Raji (cell line): ENCODE measurements at regions not wholly inside any gene's neighbourhood (a gene's known extent, or its start where the extent isn't known, plus 50 kb on each side); places are given as distances from the start of the nearest gene placed in this dataset.

Experiments used
- POLR2A ChIP-seq: IDR thresholded peaks from 2 replicates; pipeline ENCODE4 v1.6.1; 2011; ENCODE audit warnings: low read depth, low read length, control low read depth; ENCODE audit not compliant: insufficient read depth

DNA sequence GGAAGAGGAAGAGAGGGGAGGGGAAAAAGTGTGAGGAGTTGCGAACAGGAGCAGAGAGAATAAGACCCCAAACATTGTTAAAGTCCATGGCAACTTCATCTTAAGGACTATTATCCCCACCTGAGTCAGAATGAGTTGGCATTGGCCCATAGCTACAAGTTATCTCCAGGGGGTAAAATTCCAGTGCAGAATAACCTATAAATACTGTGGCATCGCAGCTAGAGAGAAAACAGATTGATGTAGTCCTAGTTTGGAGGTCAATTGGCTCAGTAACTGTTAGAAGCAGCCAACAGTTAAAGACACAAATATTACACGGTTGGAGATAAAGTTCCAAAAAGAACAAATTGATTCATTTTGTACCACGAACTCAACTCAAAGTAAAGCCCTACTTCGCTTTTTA, 313.9 kb upstream of the CCDC54 start:
- no peak for TF ChIP-seq POLR2A

DNA sequence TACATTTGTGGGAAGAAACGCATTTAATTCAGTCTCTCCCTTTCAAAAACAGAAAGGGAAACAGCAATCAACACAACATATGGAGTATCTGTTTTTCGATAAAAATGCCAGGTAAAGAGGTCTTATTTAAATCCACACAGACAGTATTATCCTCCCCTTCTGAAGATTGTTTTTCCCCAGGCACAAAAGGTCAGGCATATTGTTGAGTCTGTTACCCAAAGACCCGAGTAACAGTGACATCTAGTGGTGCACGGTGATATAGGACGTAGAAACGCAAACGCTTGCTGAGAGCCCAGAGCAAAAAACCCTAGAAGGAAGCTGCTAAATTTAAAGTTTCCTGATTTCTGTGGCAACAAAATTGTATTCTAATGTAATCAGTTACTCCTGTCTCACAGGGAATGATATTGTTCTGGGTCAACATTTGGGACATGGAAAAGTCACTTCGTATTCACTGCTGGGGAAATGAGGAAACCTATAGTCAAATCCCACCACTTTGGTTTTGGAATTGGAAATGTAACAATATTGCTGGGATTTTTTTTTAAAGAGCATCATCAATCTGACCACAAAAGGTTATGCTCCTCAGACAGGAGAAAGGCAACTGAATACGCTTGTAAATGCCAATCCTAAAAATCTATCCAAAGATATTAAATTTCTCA, 312.7 kb upstream of the CCDC54 start:
- TF ChIP-seq POLR2A = no peak

DNA sequence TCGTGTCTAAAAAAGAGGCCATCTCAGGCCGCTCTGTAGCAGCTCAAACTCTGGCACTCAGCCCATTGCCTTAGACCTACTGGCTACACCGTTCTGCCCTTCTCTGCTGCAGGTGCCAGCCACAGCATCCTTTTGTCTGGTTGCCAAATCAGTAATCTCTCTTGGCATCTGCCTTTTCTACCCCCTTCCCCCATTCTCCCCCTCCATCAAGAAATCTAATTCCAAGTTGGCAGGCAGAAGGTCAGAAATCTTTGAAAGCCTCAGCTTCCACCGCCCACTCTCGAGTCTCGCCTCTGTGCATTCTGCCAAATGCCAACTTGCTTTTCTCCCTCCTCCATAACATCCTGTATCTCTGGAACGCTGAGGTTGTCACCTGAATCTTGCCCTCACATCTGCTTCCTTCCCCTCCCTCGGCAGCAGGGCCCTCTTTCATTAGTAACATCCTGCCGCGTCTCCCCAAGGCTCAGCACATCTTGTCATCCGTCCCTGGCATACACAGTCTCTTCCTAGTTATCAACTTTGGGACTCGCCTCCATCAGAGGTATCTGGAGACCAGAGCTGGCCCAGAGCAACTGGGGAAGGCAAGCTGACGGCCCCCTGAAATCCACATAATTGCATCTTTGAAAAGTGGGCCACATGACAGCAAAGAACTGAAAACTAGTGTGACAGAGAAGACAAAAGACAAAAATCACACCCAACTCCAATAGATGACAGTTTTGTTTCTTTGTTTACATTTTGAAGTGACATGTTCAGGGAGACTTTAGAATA, 312.0 kb upstream of the CCDC54 start:
- no peak for TF ChIP-seq POLR2A

- no peak for TF ChIP-seq POLR2A
Observed at GRCh38 chr3:107067421-107067820, 309.8 kb upstream of the CCDC54 start.

DNA sequence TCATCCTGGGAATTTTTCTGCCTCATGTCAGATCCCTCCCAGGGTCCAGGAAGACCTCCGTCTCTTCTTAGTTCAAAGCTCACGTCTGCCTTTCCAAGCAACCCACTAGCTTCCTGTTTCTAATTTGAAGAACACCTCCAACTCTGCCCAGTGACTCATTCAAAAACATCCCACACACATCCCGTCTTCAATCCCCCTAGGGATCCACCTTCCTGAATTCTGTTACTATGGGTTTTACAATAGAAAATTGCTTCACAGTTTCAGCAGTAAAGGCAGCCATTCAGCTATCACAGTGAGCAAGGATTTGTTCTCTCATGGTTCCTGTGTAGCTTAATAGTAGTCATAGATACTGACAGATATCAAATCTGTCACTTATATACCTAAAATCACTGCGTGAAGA, 308.3 kb upstream of the CCDC54 start:
- no peak for TF ChIP-seq POLR2A

DNA sequence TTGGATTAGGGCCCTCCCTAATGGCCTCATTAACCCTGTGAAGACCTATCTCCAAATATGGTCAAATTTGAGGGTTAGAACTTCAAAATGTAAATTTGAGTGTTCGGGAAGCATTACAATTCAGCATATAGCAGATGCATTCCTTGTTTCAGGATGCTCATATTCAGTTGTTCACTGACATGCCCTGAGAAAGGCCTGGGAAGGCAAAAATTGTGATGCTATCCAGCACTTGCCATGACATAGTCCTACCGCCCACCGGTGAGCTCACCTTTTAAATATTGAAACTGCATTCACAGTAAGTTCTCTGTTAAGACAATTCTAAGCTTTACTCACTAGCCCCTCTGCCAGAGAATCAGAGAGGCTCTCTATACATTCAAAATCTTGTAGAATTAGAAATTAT, 300.3 kb upstream of the CCDC54 start:
- TF ChIP-seq POLR2A = no peak

GRCh38 chr3:107077391-107077790, 299.8 kb upstream of the CCDC54 start:
- TF ChIP-seq POLR2A = no peak

DNA sequence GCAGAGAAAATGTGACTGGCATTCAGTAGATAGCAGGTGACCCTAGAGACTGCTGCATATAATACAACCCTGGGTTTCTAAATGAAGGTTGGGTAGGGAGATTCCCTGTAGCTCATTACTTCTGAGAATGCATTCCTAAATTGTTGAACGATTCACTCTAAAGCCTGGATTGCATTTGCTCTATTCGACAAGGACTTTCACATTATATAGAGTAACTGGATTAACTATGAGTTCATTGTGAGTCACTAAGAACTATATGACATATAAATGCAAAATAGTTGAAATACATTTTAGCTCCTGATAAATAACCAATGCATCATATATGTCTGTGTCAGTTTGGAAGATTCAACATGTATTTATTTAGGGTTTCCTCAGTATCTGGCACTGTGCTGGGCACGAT, 294.7 kb upstream of the CCDC54 start:
- TF ChIP-seq POLR2A = no peak

GRCh38 chr3:107085261-107085660, 292.0 kb upstream of the CCDC54 start:
- no peak for TF ChIP-seq POLR2A

DNA sequence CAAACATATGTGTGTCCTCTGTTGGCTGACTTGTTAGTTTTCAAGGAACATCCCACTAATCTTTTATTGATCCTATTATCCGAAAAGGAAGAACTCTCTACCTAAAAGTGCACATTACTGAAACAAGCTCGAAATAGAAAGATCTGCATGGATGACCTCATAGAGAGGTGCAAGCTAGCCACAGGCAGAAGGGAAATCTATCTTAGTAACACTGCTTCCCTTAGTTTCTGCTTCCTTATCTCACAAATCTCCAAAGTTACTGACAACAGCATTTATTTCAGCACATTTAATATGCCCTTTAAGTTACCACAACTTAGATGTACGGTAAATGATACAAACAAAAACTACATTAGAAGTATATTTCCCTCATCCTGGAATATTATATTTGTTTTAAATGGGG, 285.1 kb upstream of the CCDC54 start:
- TF ChIP-seq POLR2A = no peak

- TF ChIP-seq POLR2A = no peak
Observed at GRCh38 chr3:107098864-107099263, 278.4 kb upstream of the CCDC54 start.

- no peak for TF ChIP-seq POLR2A
Observed at GRCh38 chr3:107100137-107100536, 277.1 kb upstream of the CCDC54 start.

DNA sequence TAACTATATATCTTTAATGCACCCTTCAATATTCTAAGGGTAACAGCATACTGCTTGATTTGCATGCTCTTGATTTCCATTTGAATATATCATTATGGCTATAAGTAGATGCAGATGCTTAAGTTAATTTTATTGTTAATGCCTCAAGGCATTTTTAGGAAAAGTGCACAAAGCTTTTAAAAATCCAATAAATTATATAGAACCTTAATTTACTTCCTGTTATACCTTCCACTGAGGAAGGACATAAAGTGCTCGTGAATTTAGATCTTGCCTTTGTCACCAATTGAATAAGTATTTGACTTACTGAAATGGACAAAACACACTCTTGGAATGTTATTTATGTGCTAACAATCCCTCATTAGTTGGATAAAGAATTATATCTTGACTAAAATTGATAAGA, 276.7 kb upstream of the CCDC54 start:
- no peak for TF ChIP-seq POLR2A

DNA sequence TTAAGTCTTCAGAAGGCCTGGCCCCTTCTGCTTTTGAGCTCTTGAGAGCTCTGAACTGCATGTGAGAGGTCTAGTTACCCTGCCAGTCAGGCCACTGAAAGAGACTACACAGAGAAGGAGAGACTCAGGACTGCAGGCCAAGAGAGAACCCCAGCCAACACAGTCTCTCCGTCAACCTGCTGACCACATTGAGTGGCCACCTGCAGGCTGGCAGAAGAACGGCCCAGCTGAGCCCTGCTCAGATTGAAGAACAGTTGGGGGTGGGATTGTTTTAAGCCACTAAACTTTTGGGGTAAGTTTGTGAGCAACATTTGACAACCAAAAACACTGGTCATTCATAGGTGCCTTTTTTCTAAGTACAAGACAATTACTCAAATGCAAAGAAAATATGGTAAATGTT, 273.5 kb upstream of the CCDC54 start:
- TF ChIP-seq POLR2A = no peak

DNA sequence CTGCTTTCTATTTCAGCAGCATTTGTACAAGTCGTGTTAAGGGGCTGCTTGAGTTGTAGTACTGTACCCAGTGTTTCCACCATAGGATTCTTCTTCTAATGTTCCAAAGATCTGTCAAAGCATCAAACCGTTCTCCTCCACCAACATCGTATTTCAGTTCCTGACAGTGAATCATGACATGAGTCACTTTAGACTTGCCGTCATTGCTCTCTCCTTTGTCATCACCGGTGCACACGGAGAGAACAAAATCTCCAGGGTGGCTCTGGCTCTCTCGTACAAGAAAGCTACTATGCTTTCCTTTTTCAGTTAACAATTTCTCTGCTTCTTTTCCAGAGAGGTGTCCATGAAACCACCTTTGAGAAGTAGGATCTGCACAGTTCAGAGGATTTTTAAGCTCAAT, 270.9 kb upstream of the CCDC54 start:
- TF ChIP-seq POLR2A = no peak

GRCh38 chr3:107106907-107107306, 270.3 kb upstream of the CCDC54 start:
- TF ChIP-seq POLR2A = no peak
